ENCODE measurements at regions not wholly inside any gene's neighbourhood (a gene's known extent, or its start where the extent isn't known, plus 50 kb on each side); places are given as distances from the start of the nearest gene placed in this dataset.

DNA sequence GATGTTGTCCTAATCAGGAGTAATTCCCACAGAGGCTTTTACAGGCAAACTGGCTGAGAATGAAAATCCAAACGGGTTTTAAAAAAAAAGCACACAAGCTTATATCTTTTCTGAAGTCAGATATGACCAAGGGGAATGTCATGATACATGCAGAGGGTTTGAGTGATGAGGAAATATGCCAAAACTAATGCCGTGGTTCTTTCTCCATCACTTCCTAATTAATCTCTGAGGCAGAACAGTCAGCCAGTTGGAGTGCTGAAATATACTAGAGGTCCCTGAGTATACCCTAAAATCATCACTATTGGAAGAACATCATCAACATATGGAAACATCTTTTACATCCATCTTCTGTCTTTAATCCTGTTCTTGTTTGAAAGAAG, 160.8 kb upstream of the FAR2 start:
- CTCF ChIA-PET = interaction anchor here (0.6 kb wide), 1 partner anchor 1133 kb away, joined by 3 read pairs; no protein-coding TSS in a partner anchor
- Mint-ChIP-seq H3K4me3 (ENCODE audit: unreplicated experiment) (no peak overlapping the region), H3K9me3 (ENCODE audit: unreplicated experiment) (no peaks in the 10 kb centered on the region), H3K4me1 (ENCODE audit: insufficient read depth, unreplicated experiment) (no peaks in the 10 kb centered on the region), H3K27ac (ENCODE audit: low read depth, unreplicated experiment) (no peak overlapping the region), H3K36me3 (ENCODE audit: insufficient read depth, unreplicated experiment) (no peaks in the 10 kb centered on the region), H3K27me3 (ENCODE audit: insufficient read depth, unreplicated experiment) (no peaks in the 10 kb centered on the region)
- BruUV-seq (replicated peaks) = no TSS peak
- no peak for DNase-seq (ENCODE audit: unreplicated experiment)
- POLR2A ChIA-PET = interaction anchor here (1.0 kb wide), 1 partner anchor 73 kb away, joined by 3 read pairs; no protein-coding TSS in a partner anchor
- intact Hi-C loops (cut with micrococcal nuclease) = no loop called here
- TF ChIP-seq, protein P1, sequence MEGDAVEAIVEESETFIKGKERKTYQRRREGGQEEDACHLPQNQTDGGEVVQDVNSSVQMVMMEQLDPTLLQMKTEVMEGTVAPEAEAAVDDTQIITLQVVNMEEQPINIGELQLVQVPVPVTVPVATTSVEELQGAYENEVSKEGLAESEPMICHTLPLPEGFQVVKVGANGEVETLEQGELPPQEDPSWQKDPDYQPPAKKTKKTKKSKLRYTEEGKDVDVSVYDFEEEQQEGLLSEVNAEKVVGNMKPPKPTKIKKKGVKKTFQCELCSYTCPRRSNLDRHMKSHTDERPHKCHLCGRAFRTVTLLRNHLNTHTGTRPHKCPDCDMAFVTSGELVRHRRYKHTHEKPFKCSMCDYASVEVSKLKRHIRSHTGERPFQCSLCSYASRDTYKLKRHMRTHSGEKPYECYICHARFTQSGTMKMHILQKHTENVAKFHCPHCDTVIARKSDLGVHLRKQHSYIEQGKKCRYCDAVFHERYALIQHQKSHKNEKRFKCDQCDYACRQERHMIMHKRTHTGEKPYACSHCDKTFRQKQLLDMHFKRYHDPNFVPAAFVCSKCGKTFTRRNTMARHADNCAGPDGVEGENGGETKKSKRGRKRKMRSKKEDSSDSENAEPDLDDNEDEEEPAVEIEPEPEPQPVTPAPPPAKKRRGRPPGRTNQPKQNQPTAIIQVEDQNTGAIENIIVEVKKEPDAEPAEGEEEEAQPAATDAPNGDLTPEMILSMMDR (IDR thresholded peaks at IDR 0.05; ENCODE audit: unreplicated experiment) = no peak

- intact Hi-C loops (cut with micrococcal nuclease) = loop anchor here (10.0 kb wide), 1 partner anchor 1257 kb away; no protein-coding TSS in a partner anchor
- no peaks in the 10 kb centered on the region for H3K27me3 Mint-ChIP-seq (ENCODE audit: insufficient read depth, unreplicated experiment)
- no TSS peak for BruUV-seq (replicated peaks)
- CTCF ChIA-PET = interaction anchor here (0.6 kb wide), 1 partner anchor 29 kb away, joined by 4 read pairs; no protein-coding TSS in a partner anchor
- TF ChIP-seq, protein P1 (IDR thresholded peaks at IDR 0.05; ENCODE audit: unreplicated experiment) = no peak
- no peaks in the 10 kb centered on the region for H3K4me1 Mint-ChIP-seq (ENCODE audit: insufficient read depth, unreplicated experiment)
- H3K9me3 Mint-ChIP-seq (ENCODE audit: unreplicated experiment) = no peaks in the 10 kb centered on the region
- no peak for DNase-seq (ENCODE audit: unreplicated experiment)
- H3K4me3 Mint-ChIP-seq (ENCODE audit: unreplicated experiment) = no peak overlapping the region
- H3K36me3 Mint-ChIP-seq (ENCODE audit: insufficient read depth, unreplicated experiment) = no peaks in the 10 kb centered on the region
- no peak overlapping the region for H3K27ac Mint-ChIP-seq (ENCODE audit: low read depth, unreplicated experiment)
- POLR2A ChIA-PET = no interaction called here
Observed at GRCh38 chr12:28991626-28992025, 157.5 kb upstream of the FAR2 start.

DNA sequence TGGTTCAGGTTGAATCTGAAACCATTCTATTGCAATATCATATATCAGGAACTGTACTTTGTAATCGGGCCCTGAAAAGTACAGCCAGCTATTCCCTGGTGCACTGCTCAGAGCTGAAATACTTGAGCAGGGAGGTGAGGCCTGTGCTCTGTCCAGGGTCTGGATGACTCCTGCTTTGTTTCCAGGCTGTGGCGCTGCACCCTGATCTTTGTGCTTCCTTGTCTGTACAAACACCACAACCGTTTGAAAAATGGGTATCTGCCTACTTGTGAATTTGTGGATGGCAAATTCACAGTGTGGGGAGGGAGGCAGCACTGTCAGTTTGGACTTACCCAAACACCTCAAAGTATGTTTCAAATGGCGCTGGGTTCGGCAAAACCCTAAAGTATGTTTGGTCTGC, 155.4 kb upstream of the FAR2 start:
- ChIA-PET CTCF (no interaction called here), POLR2A (no interaction called here)
- Mint-ChIP-seq H3K27ac (ENCODE audit: low read depth, unreplicated experiment) (no peak overlapping the region), H3K27me3 (ENCODE audit: insufficient read depth, unreplicated experiment) (no peaks in the 10 kb centered on the region), H3K36me3 (ENCODE audit: insufficient read depth, unreplicated experiment) (no peaks in the 10 kb centered on the region), H3K4me1 (ENCODE audit: insufficient read depth, unreplicated experiment) (peaks cover 4% of the 10 kb centered on the region), H3K9me3 (ENCODE audit: unreplicated experiment) (no peaks in the 10 kb centered on the region), H3K4me3 (ENCODE audit: unreplicated experiment) (no peak overlapping the region)
- no peak for DNase-seq (ENCODE audit: unreplicated experiment)
- BruUV-seq (replicated peaks) = no TSS peak
- TF ChIP-seq, protein P1 (IDR thresholded peaks at IDR 0.05; ENCODE audit: unreplicated experiment) = no peak
- intact Hi-C loops (cut with micrococcal nuclease) = loop anchor here (10.0 kb wide), 1 partner anchor 1259 kb away; no protein-coding TSS in a partner anchor

GRCh38 chr12:28994179-28994715, 154.8 kb upstream of the FAR2 start:
- DNase-seq (ENCODE audit: unreplicated experiment) = no peak
- Mint-ChIP-seq H3K4me1 (ENCODE audit: insufficient read depth, unreplicated experiment) (peaks cover 5% of the 10 kb centered on the region), H3K27ac (ENCODE audit: low read depth, unreplicated experiment) (no peak overlapping the region), H3K36me3 (ENCODE audit: insufficient read depth, unreplicated experiment) (no peaks in the 10 kb centered on the region), H3K9me3 (ENCODE audit: unreplicated experiment) (no peaks in the 10 kb centered on the region), H3K27me3 (ENCODE audit: insufficient read depth, unreplicated experiment) (no peaks in the 10 kb centered on the region), H3K4me3 (ENCODE audit: unreplicated experiment) (no peak overlapping the region)
- TF ChIP-seq, protein P1 (IDR thresholded peaks at IDR 0.05; ENCODE audit: unreplicated experiment) = no peak
- intact Hi-C loops (cut with micrococcal nuclease) = loop anchor here (10.0 kb wide), 1 partner anchor 1259 kb away; no protein-coding TSS in a partner anchor
- ChIA-PET CTCF (no interaction called here), POLR2A (no interaction called here)
- BruUV-seq (replicated peaks) = no TSS peak

Data from MCF 10A (cell line).